ENCODE measurements at regions not wholly inside any gene's neighbourhood (a gene's known extent, or its start where the extent isn't known, plus 50 kb on each side); places are given as distances from the start of the nearest gene placed in this dataset.

GRCh38 chr5:85225388-85225787 is 840.7 kb upstream of the EDIL3 start:
- H3K9ac ChIP-seq (ENCODE audit: low read depth, low read length, poor library complexity), result no peak overlapping the region
- WGBS, 2 donors (ENCODE audit: extremely low coverage in 2 of 2, insufficient read length in 2 of 2, insufficient replicate concordance in 1 of 2), result no CpG with 5 or more reads among the region's 1 CpG
- H4K8ac ChIP-seq (ENCODE audit: low read depth, low read length), result no peak overlapping the region
- H3K14ac ChIP-seq (ENCODE audit: low read length), result no peak overlapping the region
- no peak overlapping the region for H2BK120ac ChIP-seq (ENCODE audit: low read depth, low read length)
- no peak overlapping the region for H2BK5ac ChIP-seq (ENCODE audit: low read length)
- no peak overlapping the region for H3K23ac ChIP-seq (ENCODE audit: low read depth, low read length, poor library complexity)
- H3K4ac ChIP-seq (ENCODE audit: low read length), result no peak overlapping the region
- no peak overlapping the region for H4K91ac ChIP-seq (ENCODE audit: low read depth, low read length, poor library complexity)
- no peak overlapping the region for H2BK12ac ChIP-seq (ENCODE audit: low read length)
- no peak overlapping the region for H3K4me2 ChIP-seq (ENCODE audit: insufficient read depth, low read length, poor library complexity, severe bottlenecking)
- H3K27ac ChIP-seq (replicated peaks; ENCODE audit: low read length), result no peak overlapping the region
- H3K4me3 ChIP-seq (ENCODE audit: low read length in 2 of 2), result no peak overlapping the region
- H3K36me3 ChIP-seq (replicated peaks in 1 of 2; ENCODE audit: control insufficient read depth in 2 of 2, insufficient read depth in 2 of 2, low read length in 2 of 2), result no peaks in the 10 kb centered on the region
- DNase-seq (ENCODE audit: low spot score), result no peak
- H3K9me3 ChIP-seq (replicated peaks in 1 of 2; ENCODE audit: control insufficient read depth in 2 of 2, insufficient read depth in 1 of 2, low read depth in 1 of 2, low read length in 2 of 2), result no peaks in the 10 kb centered on the region
- H3K27me3 ChIP-seq (ENCODE audit: control insufficient read depth in 3 of 3, insufficient read depth in 3 of 3, low read depth in 1 of 3, low read length in 3 of 3), result no peaks in the 10 kb centered on the region
- H3K18ac ChIP-seq (ENCODE audit: low read length), result no peak overlapping the region
- H3K79me1 ChIP-seq (ENCODE audit: low read depth, low read length), result no peaks in the 10 kb centered on the region
- H3K4me1 ChIP-seq (ENCODE audit: control insufficient read depth in 2 of 2, insufficient read depth in 1 of 2, low read depth in 1 of 2, low read length in 2 of 2), result no peaks in the 10 kb centered on the region
- no peak overlapping the region for H2AK5ac ChIP-seq (ENCODE audit: low read depth, low read length)
- H2AFZ ChIP-seq (ENCODE audit: low read length), result no peak overlapping the region
- H2BK15ac ChIP-seq (ENCODE audit: low read length), result no peak overlapping the region

GRCh38 chr5:85249204-85249603 is 864.5 kb upstream of the EDIL3 start:
- H3K36me3 ChIP-seq (replicated peaks in 1 of 2; ENCODE audit: control insufficient read depth in 2 of 2, insufficient read depth in 2 of 2, low read length in 2 of 2), result no peaks in the 10 kb centered on the region
- H3K4ac ChIP-seq (ENCODE audit: low read length), result no peak overlapping the region
- H2AK5ac ChIP-seq (ENCODE audit: low read depth, low read length), result no peak overlapping the region
- DNase-seq (ENCODE audit: low spot score), result no peak
- no peak overlapping the region for H3K4me2 ChIP-seq (ENCODE audit: insufficient read depth, low read length, poor library complexity, severe bottlenecking)
- H4K8ac ChIP-seq (ENCODE audit: low read depth, low read length), result no peak overlapping the region
- H3K23ac ChIP-seq (ENCODE audit: low read depth, low read length, poor library complexity), result no peak overlapping the region
- no peaks in the 10 kb centered on the region for H3K27me3 ChIP-seq (ENCODE audit: control insufficient read depth in 3 of 3, insufficient read depth in 3 of 3, low read depth in 1 of 3, low read length in 3 of 3)
- H4K91ac ChIP-seq (ENCODE audit: low read depth, low read length, poor library complexity), result no peak overlapping the region
- no peak overlapping the region for H2BK15ac ChIP-seq (ENCODE audit: low read length)
- H3K4me1 ChIP-seq (ENCODE audit: control insufficient read depth in 2 of 2, insufficient read depth in 1 of 2, low read depth in 1 of 2, low read length in 2 of 2), result no peaks in the 10 kb centered on the region
- no CpG with 5 or more reads among the region's 2 CpGs for WGBS, 2 donors (ENCODE audit: extremely low coverage in 2 of 2, insufficient read length in 2 of 2, insufficient replicate concordance in 1 of 2)
- H3K14ac ChIP-seq (ENCODE audit: low read length), result no peak overlapping the region
- H2BK120ac ChIP-seq (ENCODE audit: low read depth, low read length), result no peak overlapping the region
- H2AFZ ChIP-seq (ENCODE audit: low read length), result no peak overlapping the region
- H3K27ac ChIP-seq (replicated peaks; ENCODE audit: low read length), result no peak overlapping the region
- H2BK12ac ChIP-seq (ENCODE audit: low read length), result no peak overlapping the region
- H3K79me1 ChIP-seq (ENCODE audit: low read depth, low read length), result no peaks in the 10 kb centered on the region
- H3K18ac ChIP-seq (ENCODE audit: low read length), result no peak overlapping the region
- H3K4me3 ChIP-seq (ENCODE audit: low read length in 2 of 2), result no peak overlapping the region
- no peaks in the 10 kb centered on the region for H3K9me3 ChIP-seq (replicated peaks in 1 of 2; ENCODE audit: control insufficient read depth in 2 of 2, insufficient read depth in 1 of 2, low read depth in 1 of 2, low read length in 2 of 2)
- H3K9ac ChIP-seq (ENCODE audit: low read depth, low read length, poor library complexity), result no peak overlapping the region
- no peak overlapping the region for H2BK5ac ChIP-seq (ENCODE audit: low read length)

- DNase-seq (ENCODE audit: low spot score), result no peak
- no peaks in the 10 kb centered on the region for H3K4me1 ChIP-seq (ENCODE audit: control insufficient read depth in 2 of 2, insufficient read depth in 1 of 2, low read depth in 1 of 2, low read length in 2 of 2)
- H3K36me3 ChIP-seq (replicated peaks in 1 of 2; ENCODE audit: control insufficient read depth in 2 of 2, insufficient read depth in 2 of 2, low read length in 2 of 2), result no peaks in the 10 kb centered on the region
- H3K4me2 ChIP-seq (ENCODE audit: insufficient read depth, low read length, poor library complexity, severe bottlenecking), result no peak overlapping the region
- H3K4me3 ChIP-seq (ENCODE audit: low read length in 2 of 2), result no peak overlapping the region
- no peak overlapping the region for H3K4ac ChIP-seq (ENCODE audit: low read length)
- no peaks in the 10 kb centered on the region for H3K27me3 ChIP-seq (ENCODE audit: control insufficient read depth in 3 of 3, insufficient read depth in 3 of 3, low read depth in 1 of 3, low read length in 3 of 3)
- no peak overlapping the region for H3K27ac ChIP-seq (replicated peaks; ENCODE audit: low read length)
- no peak overlapping the region for H2AFZ ChIP-seq (ENCODE audit: low read length)
- no peaks in the 10 kb centered on the region for H3K9me3 ChIP-seq (replicated peaks in 1 of 2; ENCODE audit: control insufficient read depth in 2 of 2, insufficient read depth in 1 of 2, low read depth in 1 of 2, low read length in 2 of 2)
- no peak overlapping the region for H2BK12ac ChIP-seq (ENCODE audit: low read length)
- no peak overlapping the region for H3K18ac ChIP-seq (ENCODE audit: low read length)
- no peak overlapping the region for H4K8ac ChIP-seq (ENCODE audit: low read depth, low read length)
- H4K91ac ChIP-seq (ENCODE audit: low read depth, low read length, poor library complexity), result no peak overlapping the region
- H3K23ac ChIP-seq (ENCODE audit: low read depth, low read length, poor library complexity), result no peak overlapping the region
- H2BK120ac ChIP-seq (ENCODE audit: low read depth, low read length), result no peak overlapping the region
- WGBS, 2 donors (ENCODE audit: extremely low coverage in 2 of 2, insufficient read length in 2 of 2, insufficient replicate concordance in 1 of 2), result no CpG with 5 or more reads among the region's 2 CpGs
- no peak overlapping the region for H2BK5ac ChIP-seq (ENCODE audit: low read length)
- H3K79me1 ChIP-seq (ENCODE audit: low read depth, low read length), result no peaks in the 10 kb centered on the region
- H3K14ac ChIP-seq (ENCODE audit: low read length), result no peak overlapping the region
- no peak overlapping the region for H2BK15ac ChIP-seq (ENCODE audit: low read length)
- no peak overlapping the region for H2AK5ac ChIP-seq (ENCODE audit: low read depth, low read length)
- H3K9ac ChIP-seq (ENCODE audit: low read depth, low read length, poor library complexity), result no peak overlapping the region
Measured at GRCh38 chr5:85263125-85263524, 878.4 kb upstream of the EDIL3 start.

- no peak for DNase-seq (ENCODE audit: low spot score)
- no peak overlapping the region for H2BK12ac ChIP-seq (ENCODE audit: low read length)
Measured at GRCh38 chr5:85266692-85267091, 882.0 kb upstream of the EDIL3 start.

More at GRCh38 chr5:85266692-85267091, 882.0 kb upstream of the EDIL3 start:
- Histone ChIP-seq H3K9me3 (replicated peaks in 1 of 2; ENCODE audit: control insufficient read depth in 2 of 2, insufficient read depth in 1 of 2, low read depth in 1 of 2, low read length in 2 of 2) (no peaks in the 10 kb centered on the region), H3K23ac (ENCODE audit: low read depth, low read length, poor library complexity) (no peak overlapping the region), H3K9ac (ENCODE audit: low read depth, low read length, poor library complexity) (no peak overlapping the region), H3K4me2 (ENCODE audit: insufficient read depth, low read length, poor library complexity, severe bottlenecking) (no peak overlapping the region), H4K8ac (ENCODE audit: low read depth, low read length) (no peak overlapping the region), H3K14ac (ENCODE audit: low read length) (no peak overlapping the region), H3K27me3 (ENCODE audit: control insufficient read depth in 3 of 3, insufficient read depth in 3 of 3, low read depth in 1 of 3, low read length in 3 of 3) (no peaks in the 10 kb centered on the region), H2BK120ac (ENCODE audit: low read depth, low read length) (no peak overlapping the region), H3K18ac (ENCODE audit: low read length) (no peak overlapping the region), H2AFZ (ENCODE audit: low read length) (no peak overlapping the region), H3K4me1 (ENCODE audit: control insufficient read depth in 2 of 2, insufficient read depth in 1 of 2, low read depth in 1 of 2, low read length in 2 of 2) (no peaks in the 10 kb centered on the region), H3K4ac (ENCODE audit: low read length) (no peak overlapping the region), H4K91ac (ENCODE audit: low read depth, low read length, poor library complexity) (no peak overlapping the region), H3K4me3 (ENCODE audit: low read length in 2 of 2) (no peak overlapping the region), H2BK5ac (ENCODE audit: low read length) (no peak overlapping the region), H3K79me1 (ENCODE audit: low read depth, low read length) (no peaks in the 10 kb centered on the region), H2BK15ac (ENCODE audit: low read length) (no peak overlapping the region), H2AK5ac (ENCODE audit: low read depth, low read length) (no peak overlapping the region), H3K36me3 (replicated peaks in 1 of 2; ENCODE audit: control insufficient read depth in 2 of 2, insufficient read depth in 2 of 2, low read length in 2 of 2) (no peaks in the 10 kb centered on the region), H3K27ac (replicated peaks; ENCODE audit: low read length) (no peak overlapping the region)
- whole genome bisulfite sequencing, 2 donors (ENCODE audit: extremely low coverage in 2 of 2, insufficient read length in 2 of 2, insufficient replicate concordance in 1 of 2), result no CpG with 5 or more reads among the region's 1 CpG

All from neuronal stem cell (in vitro differentiated cells).